Vagina (tissue), 2 donors: ENCODE measurements at regions not wholly inside any gene's neighbourhood (a gene's known extent, or its start where the extent isn't known, plus 50 kb on each side); places are given as distances from the start of the nearest gene placed in this dataset.

ENCODE experiments used
- DNase-seq, 2 donors: peaks; one replicate each; pipeline ENCODE4 v3.0.0-alpha.2; 2017; ENCODE audit errors: extremely low spot score in 2 of 2
- H3K27ac ChIP-seq: fragments of 200-600 bp; sonication (generic); one replicate; pipeline ENCODE4 v1.5.1; 2019
- H3K27me3 ChIP-seq: fragments of 200-600 bp; sonication (generic); one replicate; pipeline ENCODE4 v1.5.1; 2019
- H3K36me3 ChIP-seq, 2 donors: fragments of 200-600 bp; sonication (generic); one replicate each; pipeline ENCODE4 v1.5.1; 2017 to 2019
- H3K4me1 ChIP-seq: fragments of 200-600 bp; sonication (generic); one replicate; pipeline ENCODE4 v1.5.1; 2019
- H3K4me3 ChIP-seq, 2 donors: fragments of 200-600 bp; sonication (generic); 1 replicate in 1 of 2; 2 replicates in 1 of 2; pipeline ENCODE4 v1.5.1; 2016 to 2019
- H3K9me3 ChIP-seq: fragments of 200-600 bp; sonication (generic); one replicate; pipeline ENCODE4 v1.5.1; 2019
- CTCF ChIP-seq, 3 experiments: fragments of 450-650 bp in 2 of 3; fragments of 200-600 bp in 1 of 3; sonication (generic) in 1 of 3; IDR thresholded peaks; one replicate each; pipeline ENCODE4 v1.5.1; 2017 to 2019; ENCODE audit warnings: antibody characterized with exemption in 3 of 3, mild to moderate bottlenecking in 2 of 3, moderate library complexity in 2 of 3
- POLR2A ChIP-seq, 2 donors: fragments of 450-650 bp; IDR thresholded peaks; one replicate each; pipeline ENCODE4 v1.6.1; 2017; ENCODE audit warnings: antibody characterized with exemption in 2 of 2, mild to moderate bottlenecking in 2 of 2, moderate library complexity in 2 of 2
- POLR2AphosphoS5 ChIP-seq, 2 donors: sonication (generic); formaldehyde crosslinking; IDR thresholded peaks; one replicate each; pipeline ENCODE4 v1.9.0; 2017; ENCODE audit warnings: antibody characterized with exemption in 2 of 2, mild to moderate bottlenecking in 2 of 2, low read depth in 1 of 2; ENCODE audit not compliant: insufficient read depth in 1 of 2
- intact Hi-C: fragments of 100-400 bp; cut with DNase I; formaldehyde crosslinking; loops from one replicate; pipeline ENCODE4 v1.15.1; 2023

GRCh38 chr9:24462951-24463350 is 82.7 kb downstream of the IZUMO3 start:
- no peaks in the 10 kb centered on the region for H3K36me3 ChIP-seq
- no peaks in the 10 kb centered on the region for H3K4me1 ChIP-seq
- DNase-seq = no peak
- TF ChIP-seq CTCF (IDR thresholded peaks at IDR 0.05) (no peak), POLR2A (IDR thresholded peaks at IDR 0.05) (no peak), POLR2AphosphoS5 (IDR thresholded peaks at IDR 0.05; ENCODE audit: insufficient read depth in 1 of 2, low read depth in 1 of 2) (no peak)
- H3K27me3 ChIP-seq = no peaks in the 10 kb centered on the region
- no peak overlapping the region for H3K27ac ChIP-seq
- H3K4me3 ChIP-seq = no peak overlapping the region
- intact Hi-C loops = no loop called here
- no peaks in the 10 kb centered on the region for H3K9me3 ChIP-seq

GRCh38 chr9:24460781-24461180 is 84.9 kb downstream of the IZUMO3 start:
- intact Hi-C loops = no loop called here
- no peaks in the 10 kb centered on the region for H3K4me1 ChIP-seq
- no peak overlapping the region for H3K27ac ChIP-seq
- no peak overlapping the region for H3K4me3 ChIP-seq
- no peaks in the 10 kb centered on the region for H3K27me3 ChIP-seq
- no peak for DNase-seq
- H3K36me3 ChIP-seq = no peaks in the 10 kb centered on the region
- no peak for TF ChIP-seq CTCF (IDR thresholded peaks at IDR 0.05)
- H3K9me3 ChIP-seq = no peaks in the 10 kb centered on the region

DNA sequence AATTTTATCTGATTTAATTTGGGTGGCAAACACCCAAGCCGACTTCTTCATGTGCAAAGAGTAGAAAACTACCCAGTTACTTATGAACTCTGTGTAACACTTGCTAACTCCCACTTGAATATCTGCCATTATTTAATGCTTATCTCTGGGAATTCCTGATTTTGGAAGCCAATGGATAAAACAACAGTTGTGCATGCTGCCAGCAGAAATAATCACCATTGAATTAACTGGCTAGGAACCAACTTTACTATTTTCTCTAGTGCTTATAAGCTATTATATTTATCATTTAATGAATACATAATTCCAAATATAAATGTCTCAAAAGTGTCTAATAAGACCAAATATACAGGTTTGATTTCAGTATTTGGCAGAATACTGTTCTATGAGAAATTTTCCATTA is 85.7 kb downstream of the IZUMO3 start:
- H3K4me3 ChIP-seq = no peak overlapping the region
- no peaks in the 10 kb centered on the region for H3K9me3 ChIP-seq
- TF ChIP-seq CTCF (IDR thresholded peaks at IDR 0.05) = no peak
- no peak for TF ChIP-seq POLR2A (IDR thresholded peaks at IDR 0.05)
- TF ChIP-seq POLR2AphosphoS5 (IDR thresholded peaks at IDR 0.05; ENCODE audit: insufficient read depth in 1 of 2, low read depth in 1 of 2) = no peak
- intact Hi-C loops = no loop called here
- H3K27me3 ChIP-seq = no peaks in the 10 kb centered on the region
- H3K36me3 ChIP-seq = no peaks in the 10 kb centered on the region
- H3K27ac ChIP-seq = no peak overlapping the region
- no peak for DNase-seq
- no peaks in the 10 kb centered on the region for H3K4me1 ChIP-seq

DNA sequence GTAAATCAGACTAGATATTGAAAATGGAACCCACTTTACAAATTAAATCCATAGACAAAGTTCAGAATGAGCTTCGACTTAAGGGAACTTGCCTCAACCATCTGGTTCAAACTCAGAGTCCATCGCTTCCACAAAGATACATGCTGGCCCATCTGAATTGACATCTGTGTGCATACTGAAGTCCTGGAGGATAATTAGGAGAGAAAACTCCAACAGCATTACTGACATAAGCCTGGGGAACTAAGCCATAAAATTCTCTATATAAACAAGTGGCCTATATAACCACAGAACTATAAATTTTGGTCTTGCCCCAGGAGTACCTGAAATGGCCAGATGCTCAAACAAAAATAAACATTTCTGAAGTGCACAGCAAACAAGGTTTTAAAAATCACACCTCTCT is 94.4 kb downstream of the IZUMO3 start:
- no peaks in the 10 kb centered on the region for H3K9me3 ChIP-seq
- intact Hi-C loops = no loop called here
- TF ChIP-seq POLR2AphosphoS5 (IDR thresholded peaks at IDR 0.05; ENCODE audit: insufficient read depth in 1 of 2, low read depth in 1 of 2) (no peak), CTCF (IDR thresholded peaks at IDR 0.05) (no peak), POLR2A (IDR thresholded peaks at IDR 0.05) (no peak)
- no peak overlapping the region for H3K4me3 ChIP-seq
- H3K4me1 ChIP-seq = no peaks in the 10 kb centered on the region
- no peak overlapping the region for H3K27ac ChIP-seq
- H3K36me3 ChIP-seq = no peaks in the 10 kb centered on the region
- H3K27me3 ChIP-seq = no peaks in the 10 kb centered on the region
- no peak for DNase-seq

- DNase-seq = no peak
- intact Hi-C loops = no loop called here
- H3K4me3 ChIP-seq = no peak overlapping the region
- no peaks in the 10 kb centered on the region for H3K4me1 ChIP-seq
- TF ChIP-seq CTCF (IDR thresholded peaks at IDR 0.05) (no peak), POLR2A (IDR thresholded peaks at IDR 0.05) (no peak), POLR2AphosphoS5 (IDR thresholded peaks at IDR 0.05; ENCODE audit: insufficient read depth in 1 of 2, low read depth in 1 of 2) (no peak)
- H3K9me3 ChIP-seq = no peaks in the 10 kb centered on the region
- no peaks in the 10 kb centered on the region for H3K36me3 ChIP-seq
- no peaks in the 10 kb centered on the region for H3K27me3 ChIP-seq
- H3K27ac ChIP-seq = no peak overlapping the region
Measured at GRCh38 chr9:24449976-24450375, 95.7 kb downstream of the IZUMO3 start.
